Smooth muscle cell (in vitro differentiated cells): ENCODE measurements at regions not wholly inside any gene's neighbourhood (a gene's known extent, or its start where the extent isn't known, plus 50 kb on each side); places are given as distances from the start of the nearest gene placed in this dataset.

Source experiments
- DNase-seq: peaks from one replicate; lab custom pipeline; 2025; ENCODE audit not compliant: unreplicated experiment; lab: John Stamatoyannopoulos, UW
- H2AFZ ChIP-seq: fragments of 200-600 bp; sonication (generic); 2 replicates; pipeline ENCODE4 v1.6.0; 2016; ENCODE audit warnings: antibody characterized with exemption, low read depth, mild to moderate bottlenecking
- H3F3A ChIP-seq: fragments of 200-600 bp; sonication (generic); 2 replicates; pipeline ENCODE4 v1.6.0; 2017; ENCODE audit warnings: antibody characterized with exemption, low read depth
- H3K27ac ChIP-seq: fragments of 200-600 bp; sonication (generic); 2 replicates; pipeline ENCODE4 v1.5.1; 2016; ENCODE audit warnings: low read depth, mild to moderate bottlenecking
- H3K27me3 ChIP-seq: fragments of 200-600 bp; sonication (generic); 2 replicates; pipeline ENCODE4 v1.6.1; 2016; ENCODE audit warnings: low read depth, mild to moderate bottlenecking
- H3K36me3 ChIP-seq: fragments of 200-600 bp; sonication (generic); 2 replicates; pipeline ENCODE4 v1.5.1; 2016; ENCODE audit warnings: low read depth
- H3K4me1 ChIP-seq: fragments of 200-600 bp; sonication (generic); 2 replicates; pipeline ENCODE4 v1.5.1; 2016; ENCODE audit warnings: low read depth
- H3K4me2 ChIP-seq: fragments of 200-600 bp; sonication (generic); 2 replicates; pipeline ENCODE4 v1.6.0; 2016; ENCODE audit warnings: mild to moderate bottlenecking
- H3K4me3 ChIP-seq: fragments of 200-600 bp; sonication (generic); 2 replicates; pipeline ENCODE4 v1.5.1; 2016; ENCODE audit warnings: mild to moderate bottlenecking
- H3K79me2 ChIP-seq: fragments of 200-600 bp; sonication (generic); 2 replicates; pipeline ENCODE4 v1.6.0; 2016; ENCODE audit warnings: low read depth, mild to moderate bottlenecking
- H3K9ac ChIP-seq: fragments of 200-600 bp; sonication (generic); 2 replicates; pipeline ENCODE4 v1.6.0; 2016; ENCODE audit warnings: low read depth
- H3K9me3 ChIP-seq: fragments of 200-600 bp; sonication (generic); replicated peaks from 2 replicates; pipeline ENCODE4 v1.5.1; 2016; ENCODE audit warnings: low read depth
- H4K20me1 ChIP-seq: fragments of 200-600 bp; sonication (generic); 2 replicates; pipeline ENCODE4 v1.6.0; 2016; ENCODE audit warnings: low read depth
- CTCF ChIP-seq: fragments of 200-600 bp; sonication (generic); IDR thresholded peaks from 2 replicates; pipeline ENCODE4 v1.5.1; 2017; ENCODE audit warnings: borderline replicate concordance, mild to moderate bottlenecking, antibody characterized with exemption; ENCODE audit not compliant: insufficient read depth, poor library complexity, severe bottlenecking
- WGBS: methylation state at CpG from one replicate; pipeline ENCODE4 v1.1.7; 2016; ENCODE audit warnings: low lambda C conversion rate; 5-methylcytosine and 5-hydroxymethylcytosine counted together

GRCh38 chr4:111228396-111228795 lies 605.5 kb upstream of the PITX2 start:
- no peaks in the 10 kb centered on the region for H3K36me3 ChIP-seq
- peak overlapping the region; percentile 88 for H3K27ac ChIP-seq
- H3K9me3 ChIP-seq = no peaks in the 10 kb centered on the region
- no peaks in the 10 kb centered on the region for H3K27me3 ChIP-seq
- peak overlapping the region; percentile 75 for H3K4me2 ChIP-seq
- H4K20me1 ChIP-seq = no peaks in the 10 kb centered on the region
- DNase-seq = no peak
- TF ChIP-seq CTCF = no peak
- no peaks in the 10 kb centered on the region for H3K79me2 ChIP-seq
- WGBS = 58% methylated on average over 1 of the region's 1 CpG
- peaks cover 17% of the 10 kb centered on the region for H3F3A ChIP-seq
- no peak overlapping the region for H3K9ac ChIP-seq
- H2AFZ ChIP-seq = no peak overlapping the region
- no peak overlapping the region for H3K4me3 ChIP-seq
- peaks cover 25% of the 10 kb centered on the region for H3K4me1 ChIP-seq

- Histone ChIP-seq H3K9ac (peak overlapping the region; percentile 44), H3K27ac (peak overlapping the region; percentile 88), H2AFZ (no peak overlapping the region), H4K20me1 (no peaks in the 10 kb centered on the region), H3K4me1 (peaks cover 25% of the 10 kb centered on the region), H3K36me3 (no peaks in the 10 kb centered on the region), H3K79me2 (no peaks in the 10 kb centered on the region), H3F3A (peaks cover 17% of the 10 kb centered on the region), H3K9me3 (no peaks in the 10 kb centered on the region), H3K4me3 (no peak overlapping the region), H3K27me3 (no peaks in the 10 kb centered on the region), H3K4me2 (peak overlapping the region; percentile 75)
- no peak for TF ChIP-seq CTCF
- WGBS = 4% methylated on average over 1 of the region's 1 CpG
- DNase-seq = no peak
Observed at GRCh38 chr4:111228874-111229273, 606.0 kb upstream of the PITX2 start.

GRCh38 chr4:111230265-111230664 lies 607.4 kb upstream of the PITX2 start:
- H3K4me1 ChIP-seq = peaks cover 25% of the 10 kb centered on the region
- DNase-seq = no peak
- H3K4me2 ChIP-seq = peak overlapping the region; percentile 75
- H3K79me2 ChIP-seq = no peaks in the 10 kb centered on the region
- no peak for TF ChIP-seq CTCF
- WGBS = 59% methylated on average over 1 of the region's 1 CpG
- no peak overlapping the region for H3K9ac ChIP-seq
- peak overlapping the region; percentile 88 for H3K27ac ChIP-seq
- no peaks in the 10 kb centered on the region for H4K20me1 ChIP-seq
- H3K36me3 ChIP-seq = no peaks in the 10 kb centered on the region
- peaks cover 17% of the 10 kb centered on the region for H3F3A ChIP-seq
- no peaks in the 10 kb centered on the region for H3K9me3 ChIP-seq
- H3K27me3 ChIP-seq = no peaks in the 10 kb centered on the region
- no peak overlapping the region for H2AFZ ChIP-seq
- H3K4me3 ChIP-seq = no peak overlapping the region

GRCh38 chr4:111231281-111231680 lies 608.4 kb upstream of the PITX2 start:
- DNase-seq = no peak
- Histone ChIP-seq H3K4me1 (peaks cover 25% of the 10 kb centered on the region), H3K79me2 (no peaks in the 10 kb centered on the region), H3K27me3 (no peaks in the 10 kb centered on the region), H3F3A (peaks cover 17% of the 10 kb centered on the region), H3K27ac (peak overlapping the region; percentile 88), H3K4me3 (no peak overlapping the region), H3K9ac (no peak overlapping the region), H4K20me1 (no peaks in the 10 kb centered on the region), H3K9me3 (no peaks in the 10 kb centered on the region), H2AFZ (no peak overlapping the region), H3K4me2 (peak overlapping the region; percentile 75), H3K36me3 (no peaks in the 10 kb centered on the region)
- TF ChIP-seq CTCF = no peak
- 48% methylated on average over 4 of the region's 4 CpGs for WGBS
